ENCODE measurements at regions not wholly inside any gene's neighbourhood (a gene's known extent, or its start where the extent isn't known, plus 50 kb on each side); places are given as distances from the start of the nearest gene placed in this dataset.

GRCh38 chr10:113407218-113407617, 145.6 kb upstream of the HABP2 start:
- no peaks in the 10 kb centered on the region for H3K4me1 ChIP-seq
- H3K9me3 ChIP-seq = no peaks in the 10 kb centered on the region
- no peak for TF ChIP-seq CTCF (IDR thresholded peaks at IDR 0.05)
- H3K27ac ChIP-seq = no peak overlapping the region
- no peak overlapping the region for H3K4me3 ChIP-seq
- DNase-seq (ENCODE audit: low spot score in 2 of 2) = no peak
- no peaks in the 10 kb centered on the region for H3K36me3 ChIP-seq
- H3K27me3 ChIP-seq = no peaks in the 10 kb centered on the region
- intact Hi-C loops (cut with DNase I) = no loop called here

- Histone ChIP-seq H3K36me3 (no peaks in the 10 kb centered on the region), H3K27ac (no peak overlapping the region), H3K27me3 (no peaks in the 10 kb centered on the region), H3K4me1 (no peaks in the 10 kb centered on the region), H3K4me3 (no peak overlapping the region), H3K9me3 (no peaks in the 10 kb centered on the region)
- intact Hi-C loops (cut with DNase I) = no loop called here
- DNase-seq (ENCODE audit: low spot score in 2 of 2) = no peak
- TF ChIP-seq CTCF (IDR thresholded peaks at IDR 0.05) = no peak
Measured at GRCh38 chr10:113409175-113409574, 143.7 kb upstream of the HABP2 start.

GRCh38 chr10:113410618-113411017, 142.2 kb upstream of the HABP2 start:
- TF ChIP-seq CTCF (IDR thresholded peaks at IDR 0.05) = no peak
- H3K9me3 ChIP-seq = no peaks in the 10 kb centered on the region

GRCh38 chr10:113411456-113411855, 141.4 kb upstream of the HABP2 start:
- intact Hi-C loops (cut with DNase I) = no loop called here
- DNase-seq (ENCODE audit: low spot score in 2 of 2) = no peak
- Histone ChIP-seq H3K4me1 (no peaks in the 10 kb centered on the region), H3K27ac (no peak overlapping the region), H3K36me3 (no peaks in the 10 kb centered on the region), H3K4me3 (no peak overlapping the region), H3K9me3 (no peaks in the 10 kb centered on the region), H3K27me3 (no peaks in the 10 kb centered on the region)
- TF ChIP-seq CTCF (IDR thresholded peaks at IDR 0.05) = no peak

More at GRCh38 chr10:113410618-113411017, 142.2 kb upstream of the HABP2 start:
- Histone ChIP-seq H3K27ac (no peak overlapping the region), H3K27me3 (no peaks in the 10 kb centered on the region), H3K36me3 (no peaks in the 10 kb centered on the region), H3K4me3 (no peak overlapping the region), H3K4me1 (no peaks in the 10 kb centered on the region)
- intact Hi-C loops (cut with DNase I) = no loop called here
- no peak for DNase-seq (ENCODE audit: low spot score in 2 of 2)

- no peak for TF ChIP-seq CTCF (IDR thresholded peaks at IDR 0.05)
- intact Hi-C loops (cut with DNase I) = no loop called here
- Histone ChIP-seq H3K4me3 (no peak overlapping the region), H3K27ac (no peak overlapping the region), H3K4me1 (no peaks in the 10 kb centered on the region), H3K27me3 (no peaks in the 10 kb centered on the region), H3K36me3 (no peaks in the 10 kb centered on the region), H3K9me3 (no peaks in the 10 kb centered on the region)
- DNase-seq (ENCODE audit: low spot score in 2 of 2) = no peak
Measured at GRCh38 chr10:113412161-113412560, 140.7 kb upstream of the HABP2 start.

GRCh38 chr10:113414543-113414942, 138.3 kb upstream of the HABP2 start:
- Histone ChIP-seq H3K27ac (no peak overlapping the region), H3K36me3 (no peaks in the 10 kb centered on the region), H3K9me3 (peaks cover 0 to 2% of the 10 kb centered on the region in 2 donors), H3K4me1 (no peaks in the 10 kb centered on the region), H3K4me3 (no peak overlapping the region), H3K27me3 (no peaks in the 10 kb centered on the region)
- intact Hi-C loops (cut with DNase I) = no loop called here
- no peak for TF ChIP-seq CTCF (IDR thresholded peaks at IDR 0.05)
- no peak for DNase-seq (ENCODE audit: low spot score in 2 of 2)
